Peyer's patch (tissue), 4 donors: ENCODE measurements at regions not wholly inside any gene's neighbourhood (a gene's known extent, or its start where the extent isn't known, plus 50 kb on each side); places are given as distances from the start of the nearest gene placed in this dataset.

Experiments used
- CTCF ChIP-seq, 6 experiments: fragments of 450-650 bp in 4 of 6; fragments of 200-600 bp in 2 of 6; sonication (generic) in 1 of 6; IDR thresholded peaks; one replicate each; pipeline ENCODE4 v1.5.1; 2017 to 2019; ENCODE audit warnings: antibody characterized with exemption in 6 of 6, mild to moderate bottlenecking in 3 of 6, moderate library complexity in 1 of 6
- POLR2A ChIP-seq, 2 donors: fragments of 450-650 bp; IDR thresholded peaks; one replicate each; pipeline ENCODE4 v1.5.1; 2017; ENCODE audit warnings: antibody characterized with exemption in 2 of 2, mild to moderate bottlenecking in 2 of 2, moderate library complexity in 2 of 2

GRCh38 chr5:9878206-9878605, 248.1 kb upstream of the TAS2R1 start:
- no peak for TF ChIP-seq POLR2A (IDR thresholded peaks at IDR 0.05)
- no peak for TF ChIP-seq CTCF (IDR thresholded peaks at IDR 0.05)
